ENCODE measurements at regions not wholly inside any gene's neighbourhood (a gene's known extent, or its start where the extent isn't known, plus 50 kb on each side); places are given as distances from the start of the nearest gene placed in this dataset.

- Histone ChIP-seq H4K20me1 (ENCODE audit: insufficient read depth, low read length) (no peaks in the 10 kb centered on the region), H3K27ac (ENCODE audit: low read length) (no peak overlapping the region), H3K36me3 (ENCODE audit: insufficient read depth, low read length) (no peaks in the 10 kb centered on the region), H3K79me2 (ENCODE audit: insufficient read depth, low read length) (no peaks in the 10 kb centered on the region), H3K4me1 (ENCODE audit: insufficient read depth, low read length) (no peaks in the 10 kb centered on the region), H3K4me3 (ENCODE audit: low read depth in 1 of 2, low read length in 2 of 2) (no peak overlapping the region), H3K9me3 (ENCODE audit: insufficient read depth, low read length, severe bottlenecking) (no peaks in the 10 kb centered on the region), H3K9ac (ENCODE audit: low read depth, low read length) (no peak overlapping the region), H3K4me2 (ENCODE audit: insufficient read depth, low read length) (no peak overlapping the region), H2AFZ (ENCODE audit: low read depth, low read length) (no peak overlapping the region), H3K27me3 (ENCODE audit: insufficient read depth, low read length, poor library complexity) (no peaks in the 10 kb centered on the region)
- no peak for DNase-seq
- TF ChIP-seq CTCF (IDR thresholded peaks at IDR 0.05; ENCODE audit: borderline replicate concordance, extremely low read depth, low read length, poor library complexity, severe bottlenecking) (no peak), EZH2 (IDR thresholded peaks at IDR 0.05; ENCODE audit: borderline replicate concordance, low read depth, low read length, severe bottlenecking) (no peak)
- ATAC-seq (ENCODE audit: insufficient read depth, low read depth), result no peak
Observed at GRCh38 chr14:83251402-83251801, 1717.7 kb upstream of the SEL1L start.

GRCh38 chr14:83253870-83254269, 1720.2 kb upstream of the SEL1L start:
- no peak overlapping the region for H3K27ac ChIP-seq (ENCODE audit: low read length)

GRCh38 chr14:83255015-83255726, 1721.5 kb upstream of the SEL1L start:
- Histone ChIP-seq H3K4me3 (ENCODE audit: low read depth in 1 of 2, low read length in 2 of 2) (no peak overlapping the region), H3K9ac (ENCODE audit: low read depth, low read length) (no peak overlapping the region)
- ATAC-seq (ENCODE audit: insufficient read depth, low read depth), result no peak

More at GRCh38 chr14:83253870-83254269, 1720.2 kb upstream of the SEL1L start:
- H3K4me1 ChIP-seq (ENCODE audit: insufficient read depth, low read length), result no peaks in the 10 kb centered on the region
- ATAC-seq (ENCODE audit: insufficient read depth, low read depth) (no peak), DNase-seq (no peak)
- no peak overlapping the region for H3K4me3 ChIP-seq (ENCODE audit: low read depth in 1 of 2, low read length in 2 of 2)
- TF ChIP-seq CTCF (IDR thresholded peaks at IDR 0.05; ENCODE audit: borderline replicate concordance, extremely low read depth, low read length, poor library complexity, severe bottlenecking), result no peak
- no peak for TF ChIP-seq EZH2 (IDR thresholded peaks at IDR 0.05; ENCODE audit: borderline replicate concordance, low read depth, low read length, severe bottlenecking)
- no peaks in the 10 kb centered on the region for H3K79me2 ChIP-seq (ENCODE audit: insufficient read depth, low read length)
- no peaks in the 10 kb centered on the region for H3K9me3 ChIP-seq (ENCODE audit: insufficient read depth, low read length, severe bottlenecking)
- H3K9ac ChIP-seq (ENCODE audit: low read depth, low read length), result no peak overlapping the region
- H3K27me3 ChIP-seq (ENCODE audit: insufficient read depth, low read length, poor library complexity), result no peaks in the 10 kb centered on the region
- no peak overlapping the region for H3K4me2 ChIP-seq (ENCODE audit: insufficient read depth, low read length)
- H2AFZ ChIP-seq (ENCODE audit: low read depth, low read length), result no peak overlapping the region
- no peaks in the 10 kb centered on the region for H4K20me1 ChIP-seq (ENCODE audit: insufficient read depth, low read length)
- no peaks in the 10 kb centered on the region for H3K36me3 ChIP-seq (ENCODE audit: insufficient read depth, low read length)

More at GRCh38 chr14:83255015-83255726, 1721.5 kb upstream of the SEL1L start:
- H3K79me2 ChIP-seq (ENCODE audit: insufficient read depth, low read length), result no peaks in the 10 kb centered on the region
- no peak overlapping the region for H3K27ac ChIP-seq (ENCODE audit: low read length)
- H2AFZ ChIP-seq (ENCODE audit: low read depth, low read length), result no peak overlapping the region
- no peaks in the 10 kb centered on the region for H3K36me3 ChIP-seq (ENCODE audit: insufficient read depth, low read length)
- no peak overlapping the region for H3K4me2 ChIP-seq (ENCODE audit: insufficient read depth, low read length)
- no peaks in the 10 kb centered on the region for H3K27me3 ChIP-seq (ENCODE audit: insufficient read depth, low read length, poor library complexity)
- no peak for DNase-seq
- H3K4me1 ChIP-seq (ENCODE audit: insufficient read depth, low read length), result no peaks in the 10 kb centered on the region
- no peak for TF ChIP-seq CTCF (IDR thresholded peaks at IDR 0.05; ENCODE audit: borderline replicate concordance, extremely low read depth, low read length, poor library complexity, severe bottlenecking)
- TF ChIP-seq EZH2 (IDR thresholded peaks at IDR 0.05; ENCODE audit: borderline replicate concordance, low read depth, low read length, severe bottlenecking), result no peak
- no peaks in the 10 kb centered on the region for H3K9me3 ChIP-seq (ENCODE audit: insufficient read depth, low read length, severe bottlenecking)
- no peaks in the 10 kb centered on the region for H4K20me1 ChIP-seq (ENCODE audit: insufficient read depth, low read length)

Data from DND-41 (cell line).